IPS DF 19.7 (cell line): ENCODE measurements at regions not wholly inside any gene's neighbourhood (a gene's known extent, or its start where the extent isn't known, plus 50 kb on each side); places are given as distances from the start of the nearest gene placed in this dataset.
"Not testable (repeated sequence)": the region's sequence is repeated elsewhere in the genome, so short reads cannot be mapped to it uniquely, and the experiment has no call there.

Experiments
- DNase-seq: peaks from one replicate; pipeline ENCODE4 v3.0.0-alpha.2; 2013; ENCODE audit warnings: low read depth, low spot score

DNA sequence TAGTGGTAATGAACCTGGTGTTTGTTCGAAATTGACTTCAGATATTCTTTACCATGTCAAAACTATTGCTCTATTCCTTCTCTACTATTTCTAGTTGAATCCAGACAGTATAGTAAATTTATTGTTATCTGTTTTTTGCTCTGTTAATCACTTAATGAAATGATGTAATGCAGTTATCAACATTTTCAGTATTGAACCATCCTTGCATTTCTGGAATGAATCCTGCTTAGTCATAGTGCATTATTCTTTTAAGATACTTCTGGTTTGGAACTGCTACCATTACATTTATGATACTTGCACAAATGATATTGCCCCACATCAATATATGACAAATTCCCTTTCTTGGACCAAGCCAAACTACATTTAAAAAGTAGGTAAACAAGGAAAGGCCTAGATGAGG, 554.0 kb upstream of the KLF4 start:
- DNase-seq, result no peak

DNA sequence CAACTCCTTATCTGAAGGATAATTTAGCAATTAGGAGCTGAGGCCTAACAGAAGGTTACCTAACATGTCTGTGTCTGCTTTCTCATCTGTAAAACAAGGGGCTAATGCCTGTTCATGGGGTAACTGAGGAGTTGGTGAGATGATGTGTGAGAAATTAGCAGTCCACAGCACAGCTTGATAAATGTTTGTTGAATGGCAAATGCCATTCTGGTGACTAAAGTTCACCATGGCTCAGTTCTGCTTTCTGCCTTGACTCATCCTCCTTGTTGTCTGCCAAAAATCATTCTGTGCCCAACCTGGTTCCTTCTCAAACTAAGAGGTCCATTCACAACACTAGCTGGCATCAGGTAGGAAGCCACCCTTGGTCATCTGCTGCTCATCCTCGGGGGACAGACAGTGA, 552.0 kb upstream of the KLF4 start:
- no peak for DNase-seq

DNA sequence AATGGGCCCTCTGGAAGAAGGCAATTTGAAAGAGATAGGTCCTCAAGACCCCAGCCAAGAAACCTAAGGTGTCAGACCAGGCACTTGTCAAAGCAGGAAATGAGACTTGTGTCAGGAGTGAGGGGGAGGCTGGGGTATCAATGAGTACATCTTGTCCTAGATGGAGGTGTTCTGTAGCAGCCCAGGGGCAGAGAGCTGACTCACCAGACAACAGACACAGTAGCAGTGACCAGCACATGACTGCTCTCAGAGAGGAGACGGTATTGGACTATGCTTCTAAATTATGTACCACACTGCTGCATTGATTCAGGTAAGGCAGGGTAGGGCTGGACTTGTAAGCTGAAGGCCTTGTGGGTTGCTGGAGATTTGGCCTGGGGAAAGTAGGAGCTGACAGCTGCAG, 551.2 kb upstream of the KLF4 start:
- DNase-seq, result no peak

DNA sequence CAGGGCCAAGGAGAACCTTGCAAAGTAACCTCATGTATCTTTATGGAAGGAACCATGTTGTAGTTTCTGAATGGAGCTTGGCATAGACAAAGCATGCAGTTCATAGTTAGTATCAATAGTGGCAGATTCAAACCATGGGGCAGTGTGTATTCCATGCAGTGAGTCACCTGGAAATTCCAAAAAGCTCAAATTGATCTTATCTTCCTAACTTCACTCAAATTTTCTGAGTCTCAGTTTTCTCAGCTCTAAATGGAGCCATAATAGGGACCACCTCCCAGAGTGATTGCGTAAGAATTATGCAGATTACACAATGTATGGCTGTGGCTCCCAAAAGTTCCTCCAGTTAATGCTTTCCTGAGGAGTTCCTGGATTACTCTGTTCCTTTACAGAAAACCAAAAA, 549.9 kb upstream of the KLF4 start:
- no peak for DNase-seq

DNA sequence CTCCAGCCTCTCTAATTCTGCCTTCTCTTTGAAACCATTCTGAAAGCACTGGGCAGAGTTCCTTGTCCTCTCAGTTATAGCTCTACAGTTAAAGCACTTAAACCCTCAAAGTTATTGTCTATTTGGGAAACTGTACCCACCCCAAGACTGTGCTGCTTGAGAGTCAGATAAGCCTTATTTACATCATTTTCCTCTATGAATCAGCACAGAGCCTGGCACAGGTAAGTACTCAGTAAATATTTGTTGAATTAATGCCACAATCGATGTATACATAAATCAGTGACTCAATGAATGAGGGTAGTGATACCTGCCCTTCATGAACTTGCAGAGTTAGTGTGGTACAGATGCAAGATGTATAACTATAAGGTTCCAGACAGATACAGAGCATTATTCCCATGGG, 549.4 kb upstream of the KLF4 start:
- no peak for DNase-seq

DNA sequence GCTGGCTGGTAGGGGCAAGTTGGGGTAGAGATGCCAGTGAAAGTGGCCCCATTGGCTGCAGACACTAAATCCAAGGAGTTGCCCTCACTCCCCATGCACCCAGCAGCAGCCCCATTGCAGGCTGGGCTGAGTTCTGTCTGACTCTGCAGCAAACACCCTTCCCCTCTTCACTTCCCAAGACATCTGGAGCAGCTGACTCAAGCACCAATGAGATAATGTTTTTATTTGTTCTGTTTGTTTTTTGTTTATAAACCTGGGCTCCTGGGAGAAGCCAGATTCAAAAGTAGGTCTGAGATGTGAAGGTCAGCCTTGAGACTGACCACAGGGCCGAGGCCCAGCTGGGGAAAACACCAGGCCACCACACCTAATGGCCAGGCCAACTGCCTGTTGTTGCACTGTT, 545.9 kb upstream of the KLF4 start:
- no peak for DNase-seq

DNA sequence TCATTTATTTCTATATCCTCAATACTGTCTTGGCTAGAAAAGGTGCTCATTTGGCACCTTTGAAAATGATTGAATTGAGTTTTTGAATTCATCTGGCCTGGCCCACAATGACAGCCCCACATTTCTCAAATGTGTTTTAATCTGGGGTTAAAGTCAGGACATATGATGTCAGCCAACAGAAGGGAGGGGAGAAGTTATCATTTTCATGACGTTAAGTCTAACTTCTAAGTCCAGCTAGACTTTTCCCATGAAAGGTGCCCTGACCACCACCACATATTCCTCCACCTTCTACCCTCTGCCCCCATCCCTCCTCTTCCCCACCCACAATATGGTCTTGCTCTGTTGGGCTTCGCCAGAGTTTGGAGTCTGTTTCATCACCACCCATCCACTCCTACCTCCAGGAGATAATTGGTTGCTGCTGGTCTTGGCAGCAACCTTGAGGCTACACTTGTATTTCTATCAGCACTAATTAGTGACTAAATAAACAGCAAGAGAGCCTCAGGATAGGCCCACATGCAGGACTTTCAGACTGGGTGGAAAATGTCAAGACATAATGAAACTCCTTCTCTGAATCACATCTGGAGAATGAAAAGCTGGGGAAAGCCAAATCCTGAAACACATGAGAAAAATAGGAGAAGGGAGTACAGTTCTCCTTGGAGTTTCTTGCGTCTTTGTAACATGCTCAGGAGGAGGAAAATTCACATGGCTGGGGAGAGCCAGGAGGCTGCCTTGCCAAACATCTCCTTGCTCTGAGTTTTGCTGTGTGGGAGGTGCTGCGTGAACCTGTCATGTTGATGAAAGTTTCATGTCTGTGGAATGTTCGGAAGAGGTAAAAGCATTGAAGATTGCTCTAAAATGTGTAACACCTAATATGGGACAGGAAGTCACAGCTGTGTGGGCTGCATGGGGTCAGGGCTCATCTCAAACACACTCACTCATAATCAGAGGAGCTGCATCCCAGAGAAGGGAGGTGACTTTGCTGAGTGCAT, 544.7 kb upstream of the KLF4 start:
- DNase-seq, result no peak

DNA sequence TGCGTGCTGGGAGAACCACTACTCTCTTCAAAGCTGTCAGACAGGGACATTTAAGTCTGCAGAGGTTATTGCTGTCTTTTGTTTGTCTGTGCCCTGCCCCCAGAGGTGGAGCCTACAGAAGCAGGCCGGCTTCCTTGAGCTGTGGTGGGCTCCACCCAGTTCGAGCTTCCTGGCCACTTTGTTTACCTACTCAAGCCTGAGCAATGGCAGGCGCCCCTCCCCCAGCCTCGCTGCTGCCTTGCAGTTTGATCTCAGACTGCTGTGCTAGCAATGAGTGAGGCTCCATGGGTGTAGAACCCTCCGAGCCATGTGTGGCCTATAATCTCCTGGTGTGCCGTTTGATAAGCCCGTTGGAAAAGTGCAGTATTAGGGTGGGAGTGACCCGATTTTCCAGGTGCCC, 542.5 kb upstream of the KLF4 start:
- not testable (repeated sequence) for DNase-seq

DNA sequence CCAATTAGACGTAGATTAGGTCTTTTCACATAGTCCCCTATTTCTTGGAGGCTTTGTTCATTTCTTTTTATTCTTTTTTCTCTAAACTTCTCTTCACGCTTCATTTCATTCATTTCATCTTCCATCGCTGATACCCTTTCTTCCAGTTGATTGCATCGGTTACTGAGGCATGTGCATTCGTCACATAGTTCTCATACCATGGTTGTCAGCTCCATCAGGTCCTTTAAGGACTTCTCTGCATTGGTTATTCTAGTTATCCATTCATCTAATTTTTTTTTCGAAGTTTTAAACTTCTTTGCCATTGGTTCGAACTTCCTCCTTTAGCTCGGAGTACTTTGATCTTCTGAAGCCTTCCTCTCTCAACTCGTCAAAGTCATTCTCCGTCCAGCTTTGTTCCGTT, 541.7 kb upstream of the KLF4 start:
- DNase-seq, result not testable (repeated sequence)

DNA sequence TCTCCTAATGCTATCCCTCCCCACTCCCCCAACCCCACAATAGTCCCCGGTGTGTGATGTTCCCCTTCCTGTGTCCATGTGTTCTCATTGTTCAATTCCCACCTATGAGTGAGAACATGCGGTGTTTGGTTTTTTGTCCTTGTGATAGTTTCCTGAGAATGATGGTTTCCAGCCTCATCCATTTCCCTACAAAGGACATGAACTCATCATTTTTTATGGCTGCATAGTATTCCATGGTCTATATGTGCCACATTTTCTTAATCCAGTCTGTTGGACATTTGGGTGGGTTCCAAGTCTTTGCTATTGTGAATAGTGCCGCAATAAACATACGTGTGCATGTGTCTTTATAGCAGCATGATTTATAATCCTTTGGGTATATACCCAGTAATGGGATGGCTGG, 537.1 kb upstream of the KLF4 start:
- not testable (repeated sequence) for DNase-seq

DNA sequence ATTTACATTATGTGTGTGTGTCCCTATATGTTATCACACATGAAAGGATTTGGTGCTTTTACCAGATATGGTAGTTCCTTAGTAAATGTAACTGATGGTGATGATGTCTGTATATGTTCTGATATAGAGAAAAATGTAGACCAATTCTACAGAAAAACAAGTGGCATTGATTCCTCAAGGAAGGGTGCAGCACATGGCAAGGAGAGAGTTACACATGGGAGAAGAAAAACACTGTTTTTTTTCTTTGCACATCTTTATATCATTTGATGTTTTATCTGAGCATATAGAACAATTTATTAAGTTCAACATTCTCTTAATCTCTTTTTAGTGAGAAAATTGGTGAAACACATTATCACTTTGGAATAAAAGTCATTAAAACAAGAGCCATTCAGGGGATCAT, 535.0 kb upstream of the KLF4 start:
- DNase-seq, result no peak

DNA sequence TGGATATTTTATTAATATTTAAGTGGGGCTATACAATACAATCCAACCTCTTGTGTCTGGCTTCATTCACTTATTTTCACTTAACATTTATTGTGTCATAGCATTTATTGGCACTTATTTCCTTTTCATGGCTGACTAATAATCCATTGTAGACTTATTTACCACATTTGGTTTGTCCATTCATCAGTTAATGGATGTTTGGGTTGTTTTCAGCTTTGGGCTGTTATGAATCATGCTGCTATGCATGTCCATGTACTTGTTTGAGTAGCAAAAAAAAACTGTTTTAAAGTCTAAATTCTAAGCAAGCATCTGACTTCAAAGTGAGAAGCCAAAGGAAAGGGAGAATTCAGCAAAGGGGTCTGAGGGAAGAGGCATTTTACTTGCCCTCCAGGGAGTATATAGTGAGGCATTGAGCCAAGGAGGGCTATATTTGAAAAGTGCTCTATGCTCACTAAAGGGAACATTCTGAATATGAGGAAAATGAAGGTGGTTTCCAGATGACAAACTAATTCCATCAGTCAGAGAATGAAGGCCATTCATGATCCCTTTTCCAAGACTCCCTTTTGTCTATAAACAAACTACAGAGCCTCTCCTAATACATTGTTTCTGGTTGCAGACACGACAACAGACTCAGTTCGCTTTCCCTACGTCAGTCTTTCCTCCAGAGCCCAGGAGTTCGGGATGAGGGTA, 532.8 kb upstream of the KLF4 start:
- no peak for DNase-seq

DNA sequence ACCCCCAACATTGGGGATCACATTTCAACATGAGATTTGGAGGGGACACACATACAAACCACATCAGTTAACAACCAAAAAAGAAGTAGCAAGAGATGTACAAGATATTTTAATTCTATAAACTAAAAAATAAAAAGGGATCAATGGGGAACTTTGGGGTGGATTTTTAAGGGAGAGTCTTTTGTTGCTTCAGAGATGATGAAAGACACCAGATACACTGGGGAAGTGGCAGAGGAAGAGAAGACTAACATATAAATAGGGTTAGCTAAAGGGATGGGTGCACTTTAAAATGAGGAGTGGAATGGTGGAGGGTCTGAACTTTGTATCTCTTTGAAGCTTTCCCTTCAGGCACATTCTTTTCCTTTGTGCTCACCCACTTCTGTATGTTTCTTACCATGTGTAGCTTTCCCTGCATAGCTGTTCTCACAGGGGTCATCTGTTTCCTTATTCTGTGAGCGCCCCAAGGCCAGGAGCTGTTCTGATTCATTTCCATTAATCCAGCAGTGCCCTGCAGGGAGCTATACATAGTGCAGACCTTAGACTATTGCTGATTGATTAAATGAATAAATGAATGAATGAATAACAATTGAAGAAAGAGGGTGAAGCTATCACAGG, 531.6 kb upstream of the KLF4 start:
- DNase-seq, result no peak

DNA sequence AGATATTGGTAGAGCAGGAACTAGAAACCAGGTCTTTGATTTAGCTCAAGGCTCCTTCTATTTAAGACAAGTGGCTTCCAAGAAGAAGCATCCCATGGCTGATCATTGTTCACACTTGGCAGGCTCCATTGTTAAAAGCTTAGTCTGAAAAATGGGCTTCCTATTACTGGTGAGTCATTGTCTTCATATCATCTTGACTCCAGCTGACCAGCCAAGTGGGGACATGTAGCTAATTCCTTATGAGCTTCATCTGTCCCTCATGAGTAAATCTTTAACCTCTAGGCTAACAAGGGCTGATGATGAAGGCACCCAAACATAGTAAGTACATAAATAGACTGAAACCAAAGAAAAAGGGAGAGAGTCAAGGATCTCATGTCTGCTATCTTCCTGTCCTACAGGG, 530.3 kb upstream of the KLF4 start:
- DNase-seq, result no peak

DNA sequence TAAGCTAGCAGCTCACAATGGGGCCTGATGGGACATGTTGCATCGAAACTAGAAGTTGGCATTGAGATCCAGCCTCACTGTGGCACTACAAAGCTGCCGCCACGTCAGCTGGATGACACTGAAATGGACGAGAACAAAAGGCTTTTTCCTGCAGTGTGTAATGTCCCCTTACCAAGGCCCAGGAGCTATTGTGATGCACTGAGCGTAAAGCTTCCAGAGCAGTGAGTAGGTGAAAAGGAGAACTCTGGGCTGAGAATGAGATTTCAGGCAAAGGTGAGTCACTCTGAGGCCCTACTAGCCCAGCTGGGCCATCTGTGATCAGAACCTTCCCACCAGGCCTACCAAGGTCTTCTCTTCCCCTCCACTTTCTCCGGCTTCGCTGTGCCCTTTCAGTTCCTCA, 528.1 kb upstream of the KLF4 start:
- no peak for DNase-seq

DNA sequence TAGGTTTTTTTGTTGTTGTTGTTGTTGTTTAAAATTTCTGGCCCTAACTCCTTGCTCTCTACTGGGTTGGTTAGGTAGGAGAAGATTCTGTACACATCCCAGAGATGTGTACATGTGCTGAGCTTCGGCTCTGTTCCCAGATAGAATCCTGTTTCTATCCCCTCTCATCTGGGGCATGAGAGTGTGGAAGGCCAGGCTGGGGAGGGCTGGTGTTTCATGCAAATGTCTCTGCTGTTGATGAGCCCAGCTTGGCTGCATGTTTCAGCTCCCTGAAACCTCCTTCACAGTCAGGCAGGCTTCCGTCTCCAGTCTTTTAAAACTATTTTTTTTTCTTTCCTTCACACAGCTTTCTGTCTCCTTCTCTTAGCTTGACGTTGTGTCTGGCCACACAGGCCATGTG, 526.9 kb upstream of the KLF4 start:
- no peak for DNase-seq

DNA sequence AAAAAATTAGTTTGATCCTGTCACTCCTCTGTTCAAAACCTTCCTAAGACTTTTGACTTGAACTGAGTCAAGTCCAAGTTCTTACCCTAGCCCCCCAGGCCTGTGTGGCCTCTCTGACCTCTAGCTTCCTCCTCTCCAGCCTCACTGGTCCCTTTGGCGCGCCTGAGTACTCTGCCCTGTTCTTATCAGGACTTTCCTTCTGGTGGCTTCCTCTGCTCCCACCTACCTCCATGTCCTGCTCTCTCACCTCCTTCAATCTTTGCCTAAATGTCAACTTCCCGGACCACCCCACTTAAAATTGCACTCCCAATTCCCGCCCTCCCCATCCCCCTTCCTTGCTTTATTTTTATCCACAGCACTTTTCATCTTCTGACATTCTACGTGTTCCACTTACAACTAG, 526.1 kb upstream of the KLF4 start:
- DNase-seq, result no peak

DNA sequence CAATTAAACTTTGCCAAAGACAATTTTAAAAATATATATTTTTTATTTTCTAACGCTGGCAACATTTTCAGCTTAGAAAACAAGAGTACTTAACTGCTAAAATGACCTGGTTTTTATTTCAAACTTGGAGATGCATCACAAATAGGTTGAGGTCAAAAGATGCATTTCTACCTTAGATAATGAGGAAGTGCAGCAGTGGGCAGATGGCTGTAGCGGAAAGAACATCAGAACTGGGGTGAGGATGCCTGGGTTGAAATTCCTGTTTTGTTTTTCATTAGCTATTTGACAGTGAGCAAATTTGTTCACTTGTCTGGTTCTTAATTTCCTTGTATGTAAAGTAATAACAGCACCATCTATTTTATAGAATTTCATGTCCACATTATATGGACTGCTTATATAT, 524.8 kb upstream of the KLF4 start:
- DNase-seq, result no peak

DNA sequence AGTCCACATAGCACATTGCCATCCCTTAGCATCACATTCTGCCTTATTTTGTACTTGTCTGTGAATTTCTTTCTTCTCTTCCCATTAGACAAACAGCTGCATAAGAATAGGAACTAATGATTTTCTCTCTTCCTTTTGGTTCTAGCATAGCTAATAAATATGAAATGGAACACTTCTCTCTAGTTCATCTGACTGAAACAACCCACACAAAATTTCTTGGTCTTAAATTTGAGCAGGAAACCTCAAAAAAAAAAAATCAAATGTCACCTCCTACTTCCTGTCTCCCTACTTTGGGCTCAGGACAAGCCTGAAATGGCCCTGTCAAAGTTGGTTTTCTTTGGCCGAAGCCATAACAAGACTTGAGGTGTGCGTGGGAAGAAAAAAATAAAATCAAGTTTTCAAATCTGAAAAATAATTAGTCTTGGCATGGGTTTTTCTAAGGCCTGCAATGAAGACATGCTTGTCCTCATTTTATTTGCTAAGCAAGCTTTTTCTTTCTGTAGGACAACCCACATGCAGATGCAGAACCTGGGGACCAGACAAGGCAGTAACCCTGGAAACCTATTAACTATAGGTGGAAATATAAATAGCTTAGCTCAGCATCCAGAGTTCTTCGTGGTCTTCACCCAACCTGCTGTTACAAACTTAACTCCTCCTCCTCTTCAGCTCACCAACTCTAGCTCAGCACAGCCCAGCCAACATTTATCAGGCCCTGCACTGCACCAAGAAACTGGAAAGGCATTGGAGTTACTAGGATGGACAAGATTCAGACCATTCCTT, 523.5 kb upstream of the KLF4 start:
- DNase-seq, result no peak

DNA sequence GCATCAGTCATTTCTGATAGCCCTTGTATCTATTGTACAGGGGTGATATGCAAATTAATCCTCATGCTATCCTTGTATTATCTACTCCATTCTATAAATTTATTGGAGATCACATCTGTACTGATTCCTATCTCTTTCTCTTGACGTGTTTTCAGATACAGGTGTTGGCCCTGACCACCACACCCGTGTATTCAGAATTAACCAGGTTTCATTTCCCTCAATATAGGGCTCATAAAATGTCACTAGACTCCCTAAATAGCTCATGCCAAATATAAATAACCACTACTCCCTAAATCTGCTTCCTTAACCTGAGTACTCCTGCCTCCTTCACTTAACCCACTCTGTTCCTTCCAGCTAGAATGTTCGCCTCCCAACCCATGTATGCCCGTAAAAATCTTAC, 522.8 kb upstream of the KLF4 start:
- DNase-seq, result no peak

DNA sequence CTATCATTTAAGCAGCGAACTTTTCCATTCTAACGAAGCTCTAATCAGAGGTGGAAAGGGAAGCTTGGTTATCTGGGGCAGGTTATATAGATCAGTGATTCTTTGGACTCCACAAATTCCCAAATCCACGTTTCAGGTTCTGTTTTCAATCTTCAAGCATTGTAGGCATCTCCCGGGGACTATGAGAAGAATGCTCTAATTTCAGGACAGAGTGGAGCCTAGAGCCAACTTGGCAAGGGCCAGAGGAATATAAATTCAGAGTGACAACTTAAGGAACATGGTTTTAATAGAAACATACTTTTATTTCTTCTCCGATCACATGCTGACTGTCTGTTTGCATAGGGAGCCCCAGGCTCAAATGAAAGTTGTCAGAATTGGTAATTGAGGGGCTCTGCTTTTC, 514.0 kb upstream of the KLF4 start:
- no peak for DNase-seq
